Smooth muscle cell of the brain vasculature (primary cell): ENCODE measurements at regions not wholly inside any gene's neighbourhood (a gene's known extent, or its start where the extent isn't known, plus 50 kb on each side); places are given as distances from the start of the nearest gene placed in this dataset.
"Not testable (repeated sequence)": the region's sequence is repeated elsewhere in the genome, so short reads cannot be mapped to it uniquely, and the experiment has no call there.

Experiments used
- DNase-seq: peaks from one replicate; pipeline ENCODE4 v3.0.0-alpha.2; 2012; ENCODE audit warnings: low read depth, low spot score

- no peak for DNase-seq
Measured at GRCh38 chr3:51588724-51589123, 50.2 kb downstream of the RAD54L2 start.

- DNase-seq: peak; percentile 32
Measured at GRCh38 chr3:51591231-51591630, 52.7 kb downstream of the RAD54L2 start.

GRCh38 chr3:51593697-51594096 lies 55.2 kb downstream of the RAD54L2 start:
- DNase-seq: no peak

- DNase-seq: not testable (repeated sequence)
Measured at GRCh38 chr3:51599638-51600037, 61.1 kb downstream of the RAD54L2 start.

DNA sequence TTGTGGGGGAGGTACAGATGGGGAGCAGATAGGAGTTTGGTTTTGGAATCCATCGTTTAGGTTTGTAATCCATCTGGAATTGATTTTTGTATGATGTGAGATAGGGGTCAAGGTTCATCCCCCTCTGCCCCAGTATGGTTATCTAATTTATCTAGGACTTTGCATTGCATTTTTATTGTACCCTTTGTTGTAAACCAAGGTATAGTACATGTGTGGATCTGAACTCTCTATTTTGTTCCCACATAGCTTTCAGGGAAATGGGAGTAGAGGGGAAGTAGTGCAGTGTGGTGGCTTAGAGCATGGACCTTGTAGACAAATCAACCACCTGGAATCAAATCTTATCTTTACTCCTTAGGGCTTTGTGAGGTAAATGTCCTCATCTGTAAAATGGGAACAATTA lies 65.7 kb downstream of the RAD54L2 start:
- no peak for DNase-seq

GRCh38 chr3:51605938-51606337 lies 65.1 kb upstream of the TEX264 start:
- DNase-seq: no peak

DNA sequence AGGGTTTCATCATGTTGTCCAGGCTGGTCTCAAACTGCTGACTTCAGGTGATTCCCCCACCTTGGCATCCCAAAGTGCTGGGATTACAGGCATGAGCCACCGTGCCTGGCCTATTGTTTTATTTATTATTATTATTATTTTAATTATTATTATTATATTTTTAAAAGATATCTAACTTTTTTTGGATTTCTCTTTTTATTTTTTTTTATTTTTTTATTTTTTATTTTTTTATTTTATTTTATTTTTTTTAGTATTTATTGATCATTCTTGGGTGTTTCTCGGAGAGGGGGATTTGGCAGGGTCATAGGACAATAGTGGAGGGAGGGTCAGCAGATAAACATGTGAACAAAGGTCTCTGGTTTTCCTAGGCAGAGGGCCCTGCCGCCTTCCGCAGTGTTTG lies 64.2 kb upstream of the TEX264 start:
- DNase-seq: not testable (repeated sequence)

GRCh38 chr3:51607591-51608325 lies 63.3 kb upstream of the TEX264 start:
- not testable (repeated sequence) for DNase-seq

DNA sequence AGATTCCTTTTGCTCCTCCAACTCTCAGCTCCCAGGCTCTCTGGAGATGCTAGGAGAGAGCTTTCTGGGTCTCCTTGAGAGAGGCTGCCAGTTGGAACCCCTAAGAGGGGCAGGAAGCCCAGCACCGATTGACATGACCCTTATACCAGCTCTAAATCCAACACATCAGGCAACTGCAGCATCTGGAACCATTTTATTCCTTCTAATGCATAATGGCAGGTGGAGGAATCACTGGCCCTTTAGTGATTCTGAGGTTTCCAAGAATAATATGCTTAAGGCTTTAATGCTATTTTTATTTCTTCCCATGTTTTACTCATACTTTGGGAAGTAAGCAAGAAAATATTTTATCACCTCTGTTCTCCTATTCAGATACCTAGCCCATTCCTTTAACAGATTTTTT lies 60.3 kb upstream of the TEX264 start:
- no peak for DNase-seq

DNA sequence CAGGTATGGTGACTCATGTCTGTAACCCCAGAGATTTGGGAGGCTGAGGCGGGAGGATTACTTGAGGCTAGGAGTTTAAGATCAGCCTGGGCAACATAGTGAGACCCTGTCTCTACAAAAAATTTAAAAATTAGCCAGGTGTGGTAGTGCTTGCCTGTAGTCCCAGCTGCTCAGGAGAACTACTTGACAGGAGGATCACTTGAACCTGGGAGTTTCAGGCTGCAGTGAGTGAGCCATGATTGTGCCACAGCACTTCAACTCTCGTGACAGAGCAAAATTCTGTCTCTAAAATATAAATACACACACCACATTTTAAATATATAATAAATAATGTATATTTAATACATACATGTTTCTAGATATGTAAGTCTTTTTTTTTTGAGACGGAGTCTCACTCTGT lies 53.5 kb upstream of the TEX264 start:
- DNase-seq: no peak

DNA sequence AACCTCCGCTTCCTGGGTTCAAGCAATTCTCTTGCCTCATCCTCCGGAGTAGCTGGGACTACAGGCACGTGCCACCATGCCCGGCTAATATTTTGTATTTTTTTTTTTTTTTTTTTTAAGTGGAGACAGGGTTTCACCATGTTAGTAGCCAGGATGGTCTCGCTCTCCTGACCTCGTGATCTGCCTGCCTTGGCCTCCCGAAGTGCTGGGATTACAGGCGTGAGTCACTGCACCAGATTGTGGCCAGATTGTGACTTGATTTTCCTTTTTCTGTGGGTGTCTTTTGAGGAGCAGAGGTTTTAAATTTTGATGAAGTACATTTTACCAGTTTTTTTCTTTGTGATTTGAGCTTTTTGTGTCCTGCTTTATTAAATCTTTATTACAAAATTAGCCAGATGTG lies 53.0 kb upstream of the TEX264 start:
- DNase-seq: not testable (repeated sequence)

GRCh38 chr3:51618496-51618895 lies 52.6 kb upstream of the TEX264 start:
- DNase-seq: no peak

- no peak for DNase-seq
Measured at GRCh38 chr3:51619983-51620382, 51.1 kb upstream of the TEX264 start.

DNA sequence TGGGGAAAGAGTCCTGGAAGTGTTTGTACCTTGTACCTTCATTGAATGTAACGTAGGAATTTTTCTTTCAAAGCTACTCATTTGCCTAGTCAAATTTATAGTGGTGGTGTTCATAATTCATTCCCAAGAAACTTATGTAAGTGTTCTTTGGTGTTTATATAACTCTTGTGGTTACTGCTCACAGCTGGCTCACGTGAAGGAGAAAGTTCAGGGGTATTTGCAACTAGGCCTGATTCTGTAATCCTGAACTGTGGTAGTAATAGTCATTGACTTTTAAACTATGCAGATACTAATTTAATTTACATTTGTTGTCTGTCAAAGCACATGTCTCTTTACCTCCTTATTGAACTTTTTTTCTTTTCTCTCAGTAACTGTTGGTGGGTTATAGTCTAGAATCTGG lies 50.5 kb upstream of the TEX264 start:
- DNase-seq: peak; percentile 18

GRCh38 chr3:51621091-51621892 lies 49.8 kb upstream of the TEX264 start:
- DNase-seq: no peak
